ENCODE measurements at regions not wholly inside any gene's neighbourhood (a gene's known extent, or its start where the extent isn't known, plus 50 kb on each side); places are given as distances from the start of the nearest gene placed in this dataset.

DNA sequence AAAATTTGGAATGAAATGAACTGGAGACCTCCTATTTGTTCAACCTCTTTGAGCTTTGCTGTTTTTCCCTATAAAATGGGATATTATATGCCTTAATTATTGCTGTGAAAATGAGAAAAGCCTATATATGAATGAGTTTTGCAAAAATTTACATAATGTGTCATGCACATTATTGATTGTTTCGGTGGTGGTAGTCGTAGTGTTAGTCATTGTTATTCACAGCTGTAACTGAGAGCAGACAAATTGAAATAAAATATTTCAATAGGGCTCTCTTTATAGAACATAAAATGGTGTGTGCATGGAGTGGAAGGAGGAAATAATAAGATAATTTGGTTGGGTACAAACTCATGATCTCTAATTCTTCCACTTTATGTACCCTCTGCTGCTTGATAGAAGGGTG, 153.7 kb upstream of the GADL1 start:
- H3K9me3 ChIP-seq, result no peaks in the 10 kb centered on the region
- no peaks in the 10 kb centered on the region for H3K36me3 ChIP-seq (ENCODE audit: low read depth, missing control alignments)
- no peak for DNase-seq
- H3K27ac ChIP-seq, result no peak overlapping the region
- 91 to 93% methylated on average over 2 of the region's 2 CpGs for WGBS, 2 donors
- H3K4me3 ChIP-seq, result no peak overlapping the region
- no peaks in the 10 kb centered on the region for H3K27me3 ChIP-seq
- no peaks in the 10 kb centered on the region for H3K4me1 ChIP-seq
- TF ChIP-seq CTCF (IDR thresholded peaks at IDR 0.05) (no peak), POLR2A (IDR thresholded peaks at IDR 0.05) (no peak)
- intact Hi-C loops (cut with DNase I; ENCODE audit: low total_unique reads), result no loop called here

DNA sequence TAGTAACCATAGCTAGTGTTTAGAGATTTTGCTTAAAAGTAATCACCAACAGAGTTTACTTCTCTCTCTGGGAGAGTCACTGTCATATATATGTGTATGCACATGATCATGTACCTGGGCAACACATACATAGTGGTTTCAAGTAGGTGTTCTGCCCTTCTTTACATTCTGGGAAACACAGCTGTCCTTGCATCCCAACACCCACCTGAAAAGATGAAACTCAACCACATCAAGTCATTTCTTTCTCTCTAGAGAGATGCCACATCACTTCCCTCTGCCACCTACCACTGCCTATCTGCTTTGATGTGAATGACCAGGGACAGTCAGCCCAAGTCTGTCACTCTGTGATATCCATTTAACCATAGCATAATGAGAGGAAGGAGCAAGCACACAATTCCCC, 155.8 kb upstream of the GADL1 start:
- Histone ChIP-seq H3K4me1 (no peaks in the 10 kb centered on the region), H3K9me3 (no peaks in the 10 kb centered on the region), H3K36me3 (ENCODE audit: low read depth, missing control alignments) (no peaks in the 10 kb centered on the region), H3K27me3 (no peaks in the 10 kb centered on the region), H3K4me3 (no peak overlapping the region), H3K27ac (no peak overlapping the region)
- no peak for TF ChIP-seq CTCF (IDR thresholded peaks at IDR 0.05)
- no peak for TF ChIP-seq POLR2A (IDR thresholded peaks at IDR 0.05)
- no peak for DNase-seq
- intact Hi-C loops (cut with DNase I; ENCODE audit: low total_unique reads), result no loop called here

DNA sequence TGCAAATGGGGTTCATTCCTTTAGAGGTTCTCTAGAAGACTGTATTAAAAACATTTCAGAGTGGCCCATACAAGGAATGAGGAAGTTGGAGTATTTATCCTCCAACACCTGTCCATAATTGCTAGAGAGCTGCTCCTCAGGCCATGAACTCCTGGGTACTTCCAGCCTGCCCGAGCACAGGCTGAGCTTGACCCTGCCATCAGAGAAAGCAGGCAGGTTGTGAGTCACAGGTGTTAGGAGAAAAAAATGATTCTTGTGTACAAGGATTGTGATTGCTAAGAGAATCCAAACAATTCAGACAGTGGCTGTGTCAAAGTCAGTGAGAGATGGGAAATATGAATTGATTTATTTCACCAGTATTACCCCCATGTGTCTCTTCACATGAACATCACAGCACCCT, 156.8 kb upstream of the GADL1 start:
- DNase-seq, result no peak
- WGBS, 2 donors, result 82 to 91% methylated on average over 1 of the region's 1 CpG
- intact Hi-C loops (cut with DNase I; ENCODE audit: low total_unique reads), result no loop called here
- H3K27me3 ChIP-seq, result no peaks in the 10 kb centered on the region
- H3K9me3 ChIP-seq, result no peaks in the 10 kb centered on the region
- no peak overlapping the region for H3K4me3 ChIP-seq
- no peaks in the 10 kb centered on the region for H3K4me1 ChIP-seq
- H3K36me3 ChIP-seq (ENCODE audit: low read depth, missing control alignments), result no peaks in the 10 kb centered on the region
- no peak overlapping the region for H3K27ac ChIP-seq
- no peak for TF ChIP-seq POLR2A (IDR thresholded peaks at IDR 0.05)
- TF ChIP-seq CTCF (IDR thresholded peaks at IDR 0.05), result no peak

GRCh38 chr3:31053299-31053698, 158.8 kb upstream of the GADL1 start:
- Histone ChIP-seq H3K4me1 (no peaks in the 10 kb centered on the region), H3K27ac (no peak overlapping the region), H3K36me3 (ENCODE audit: low read depth, missing control alignments) (no peaks in the 10 kb centered on the region), H3K4me3 (no peak overlapping the region), H3K9me3 (no peaks in the 10 kb centered on the region), H3K27me3 (no peaks in the 10 kb centered on the region)
- 87 to 90% methylated on average over 1 of the region's 1 CpG for WGBS, 2 donors
- DNase-seq, result no peak
- intact Hi-C loops (cut with DNase I; ENCODE audit: low total_unique reads), result no loop called here
- TF ChIP-seq CTCF (IDR thresholded peaks at IDR 0.05) (no peak), POLR2A (IDR thresholded peaks at IDR 0.05) (no peak)

GRCh38 chr3:31054032-31054431, 159.6 kb upstream of the GADL1 start:
- Histone ChIP-seq H3K27ac (no peak overlapping the region), H3K4me3 (no peak overlapping the region), H3K4me1 (no peaks in the 10 kb centered on the region), H3K9me3 (no peaks in the 10 kb centered on the region), H3K27me3 (no peaks in the 10 kb centered on the region), H3K36me3 (ENCODE audit: low read depth, missing control alignments) (no peaks in the 10 kb centered on the region)
- intact Hi-C loops (cut with DNase I; ENCODE audit: low total_unique reads), result no loop called here
- no peak for DNase-seq
- TF ChIP-seq CTCF (IDR thresholded peaks at IDR 0.05) (no peak), POLR2A (IDR thresholded peaks at IDR 0.05) (no peak)
- WGBS, 2 donors, result 88 to 93% methylated on average over 6 of the region's 6 CpGs
